ENCODE measurements at regions not wholly inside any gene's neighbourhood (a gene's known extent, or its start where the extent isn't known, plus 50 kb on each side); places are given as distances from the start of the nearest gene placed in this dataset.

DNA sequence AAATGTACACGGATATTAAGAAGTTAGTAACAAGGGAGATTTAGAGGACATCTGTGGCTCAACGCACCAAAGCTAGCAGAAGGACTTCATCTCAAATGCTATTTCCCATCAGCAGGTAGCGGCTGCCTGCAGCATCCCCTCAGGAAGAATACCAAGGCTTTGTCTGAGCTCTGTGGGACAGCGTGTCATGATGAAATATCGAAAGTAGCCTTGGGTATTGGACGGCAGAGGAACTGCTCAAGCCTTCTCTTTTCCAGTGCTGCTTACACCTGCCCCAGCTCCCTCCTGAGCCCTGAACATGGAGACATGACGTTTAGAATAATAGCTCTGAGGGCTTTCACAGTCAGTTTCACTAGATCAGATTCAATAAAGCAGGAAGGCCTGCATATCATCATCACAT is 241.6 kb downstream of the SUCLG1 start:
- Histone ChIP-seq H3K9ac (ENCODE audit: low read depth, low read length, poor library complexity, severe bottlenecking) (no peak overlapping the region), H2AFZ (ENCODE audit: low read length) (no peak overlapping the region), H3F3A (ENCODE audit: low read depth) (no peaks in the 10 kb centered on the region), H3K79me2 (ENCODE audit: insufficient read depth, low read length) (no peaks in the 10 kb centered on the region), H3K4me2 (ENCODE audit: low read depth, low read length, poor library complexity, severe bottlenecking) (no peak overlapping the region), H3K36me3 (ENCODE audit: insufficient read depth, low read length) (no peaks in the 10 kb centered on the region), H3K9me2 (replicated peaks; ENCODE audit: low read depth, low read length) (no peaks in the 10 kb centered on the region), H4K20me1 (ENCODE audit: insufficient read depth, low read length, poor library complexity, severe bottlenecking) (no peaks in the 10 kb centered on the region), H3K9me3 (ENCODE audit: insufficient read depth, low read depth, low read length) (no peaks in the 10 kb centered on the region), H3K4me3 (ENCODE audit: low read length, poor library complexity, severe bottlenecking) (no peak overlapping the region), H3K27me3 (ENCODE audit: insufficient read depth, low read length, poor library complexity, severe bottlenecking) (no peaks in the 10 kb centered on the region), H3K4me1 (ENCODE audit: insufficient read depth, low read length, poor library complexity, severe bottlenecking) (no peaks in the 10 kb centered on the region)
- TF ChIP-seq EZH2phosphoT487 (IDR thresholded peaks at IDR 0.05; ENCODE audit: borderline replicate concordance): no peak
- TF ChIP-seq, protein P1, sequence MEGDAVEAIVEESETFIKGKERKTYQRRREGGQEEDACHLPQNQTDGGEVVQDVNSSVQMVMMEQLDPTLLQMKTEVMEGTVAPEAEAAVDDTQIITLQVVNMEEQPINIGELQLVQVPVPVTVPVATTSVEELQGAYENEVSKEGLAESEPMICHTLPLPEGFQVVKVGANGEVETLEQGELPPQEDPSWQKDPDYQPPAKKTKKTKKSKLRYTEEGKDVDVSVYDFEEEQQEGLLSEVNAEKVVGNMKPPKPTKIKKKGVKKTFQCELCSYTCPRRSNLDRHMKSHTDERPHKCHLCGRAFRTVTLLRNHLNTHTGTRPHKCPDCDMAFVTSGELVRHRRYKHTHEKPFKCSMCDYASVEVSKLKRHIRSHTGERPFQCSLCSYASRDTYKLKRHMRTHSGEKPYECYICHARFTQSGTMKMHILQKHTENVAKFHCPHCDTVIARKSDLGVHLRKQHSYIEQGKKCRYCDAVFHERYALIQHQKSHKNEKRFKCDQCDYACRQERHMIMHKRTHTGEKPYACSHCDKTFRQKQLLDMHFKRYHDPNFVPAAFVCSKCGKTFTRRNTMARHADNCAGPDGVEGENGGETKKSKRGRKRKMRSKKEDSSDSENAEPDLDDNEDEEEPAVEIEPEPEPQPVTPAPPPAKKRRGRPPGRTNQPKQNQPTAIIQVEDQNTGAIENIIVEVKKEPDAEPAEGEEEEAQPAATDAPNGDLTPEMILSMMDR (conservative IDR thresholded peaks at IDR 0.05; ENCODE audit: low read length): no peak

- no peaks in the 10 kb centered on the region for H4K20me1 ChIP-seq (ENCODE audit: insufficient read depth, low read length, poor library complexity, severe bottlenecking)
- TF ChIP-seq EZH2phosphoT487 (IDR thresholded peaks at IDR 0.05; ENCODE audit: borderline replicate concordance): no peak
- TF ChIP-seq, protein P1 (conservative IDR thresholded peaks at IDR 0.05; ENCODE audit: low read length): no peak
- no peak overlapping the region for H3K9ac ChIP-seq (ENCODE audit: low read depth, low read length, poor library complexity, severe bottlenecking)
- H3K36me3 ChIP-seq (ENCODE audit: insufficient read depth, low read length): no peaks in the 10 kb centered on the region
- H3K79me2 ChIP-seq (ENCODE audit: insufficient read depth, low read length): no peaks in the 10 kb centered on the region
- H3K9me2 ChIP-seq (replicated peaks; ENCODE audit: low read depth, low read length): no peaks in the 10 kb centered on the region
- H3F3A ChIP-seq (ENCODE audit: low read depth): no peaks in the 10 kb centered on the region
- no peaks in the 10 kb centered on the region for H3K27me3 ChIP-seq (ENCODE audit: insufficient read depth, low read length, poor library complexity, severe bottlenecking)
- no peak overlapping the region for H3K4me2 ChIP-seq (ENCODE audit: low read depth, low read length, poor library complexity, severe bottlenecking)
- no peak overlapping the region for H3K4me3 ChIP-seq (ENCODE audit: low read length, poor library complexity, severe bottlenecking)
- no peaks in the 10 kb centered on the region for H3K9me3 ChIP-seq (ENCODE audit: insufficient read depth, low read depth, low read length)
- H3K4me1 ChIP-seq (ENCODE audit: insufficient read depth, low read length, poor library complexity, severe bottlenecking): no peaks in the 10 kb centered on the region
- no peak overlapping the region for H2AFZ ChIP-seq (ENCODE audit: low read length)
Measured at GRCh38 chr2:84214455-84214854, 244.6 kb downstream of the SUCLG1 start.

DNA sequence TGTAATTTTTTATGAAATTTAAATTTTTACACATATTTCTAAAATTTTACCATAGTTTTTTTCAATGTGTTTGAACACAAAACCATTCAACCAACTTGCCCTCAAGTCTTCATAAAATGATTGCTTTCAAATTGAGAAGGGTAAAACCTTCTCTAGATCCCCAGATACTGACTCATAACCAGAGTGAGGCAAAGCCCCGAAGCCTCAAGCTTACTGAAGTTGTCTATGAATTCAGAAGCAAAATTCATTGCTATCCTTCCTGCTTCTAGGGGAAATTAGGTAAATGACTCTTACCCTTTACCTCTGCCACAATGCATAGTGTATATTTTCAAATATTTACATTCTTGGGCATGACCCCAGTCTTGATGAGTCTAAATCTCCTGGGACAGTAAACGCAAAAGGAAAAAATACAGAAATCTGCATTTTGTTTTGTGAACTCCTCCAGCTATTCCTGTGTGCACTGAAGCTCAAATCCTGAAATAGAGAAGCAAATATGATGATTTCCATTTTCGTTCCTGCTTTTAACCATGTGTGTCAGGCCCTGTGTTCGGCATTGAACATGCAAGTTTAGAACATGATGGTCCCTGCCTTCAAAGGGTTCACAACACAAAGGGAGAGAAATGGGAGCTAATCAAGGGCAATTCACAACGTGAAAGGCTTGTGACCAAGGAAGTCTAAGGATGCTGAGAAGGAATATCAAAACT is 246.3 kb downstream of the SUCLG1 start:
- Histone ChIP-seq H2AFZ (ENCODE audit: low read length) (no peak overlapping the region), H3K4me2 (ENCODE audit: low read depth, low read length, poor library complexity, severe bottlenecking) (no peak overlapping the region), H4K20me1 (ENCODE audit: insufficient read depth, low read length, poor library complexity, severe bottlenecking) (no peaks in the 10 kb centered on the region), H3K27me3 (ENCODE audit: insufficient read depth, low read length, poor library complexity, severe bottlenecking) (no peaks in the 10 kb centered on the region), H3K36me3 (ENCODE audit: insufficient read depth, low read length) (no peaks in the 10 kb centered on the region), H3F3A (ENCODE audit: low read depth) (no peaks in the 10 kb centered on the region), H3K9me3 (ENCODE audit: insufficient read depth, low read depth, low read length) (no peaks in the 10 kb centered on the region), H3K4me1 (ENCODE audit: insufficient read depth, low read length, poor library complexity, severe bottlenecking) (no peaks in the 10 kb centered on the region), H3K79me2 (ENCODE audit: insufficient read depth, low read length) (no peaks in the 10 kb centered on the region), H3K9me2 (replicated peaks; ENCODE audit: low read depth, low read length) (no peaks in the 10 kb centered on the region), H3K4me3 (ENCODE audit: low read length, poor library complexity, severe bottlenecking) (no peak overlapping the region), H3K9ac (ENCODE audit: low read depth, low read length, poor library complexity, severe bottlenecking) (no peak overlapping the region)
- TF ChIP-seq EZH2phosphoT487 (IDR thresholded peaks at IDR 0.05; ENCODE audit: borderline replicate concordance): no peak
- TF ChIP-seq, protein P1 (conservative IDR thresholded peaks at IDR 0.05; ENCODE audit: low read length): no peak

All from Loucy (cell line).